ENCODE measurements at regions not wholly inside any gene's neighbourhood (a gene's known extent, or its start where the extent isn't known, plus 50 kb on each side); places are given as distances from the start of the nearest gene placed in this dataset.

GRCh38 chr5:97874491-97874890 is 691.4 kb upstream of the RIOK2 start:
- Histone ChIP-seq H3K27ac (ENCODE audit: low read depth in 1 of 2, low read length in 2 of 2) (no peak overlapping the region), H3K36me3 (ENCODE audit: insufficient read depth, low read length) (no peaks in the 10 kb centered on the region), H3K4me3 (ENCODE audit: low read length) (no peak overlapping the region), H3K4me1 (ENCODE audit: insufficient read depth, low read length) (no peaks in the 10 kb centered on the region), H3K9me3 (ENCODE audit: control insufficient read depth in 1 of 2, insufficient read depth in 1 of 2, low read length in 2 of 2) (no peaks in the 10 kb centered on the region), H3K27me3 (ENCODE audit: control insufficient read depth in 1 of 2, insufficient read depth in 2 of 2, low read length in 2 of 2) (no peaks in the 10 kb centered on the region)
- no peak for TF ChIP-seq CTCF (IDR thresholded peaks at IDR 0.05)
- Mint-ChIP-seq H3K27ac (no peak overlapping the region), H3K4me3 (no peak overlapping the region), H3K4me1 (ENCODE audit: low read depth) (no peaks in the 10 kb centered on the region), H3K36me3 (ENCODE audit: low read depth) (no peaks in the 10 kb centered on the region), H3K9me3 (no peaks in the 10 kb centered on the region), H3K27me3 (no peaks in the 10 kb centered on the region)
- DNase-seq (no peak), ATAC-seq (ENCODE audit: poor library complexity) (no peak)
- intact Hi-C loops (cut with DNase I, micrococcal nuclease), result no loop called here
- CTCF ChIA-PET, result no interaction called here
- POLR2A ChIA-PET, result no interaction called here

- Histone ChIP-seq H3K36me3 (ENCODE audit: insufficient read depth, low read length) (no peaks in the 10 kb centered on the region), H3K27me3 (ENCODE audit: control insufficient read depth in 1 of 2, insufficient read depth in 2 of 2, low read length in 2 of 2) (no peaks in the 10 kb centered on the region), H3K9me3 (ENCODE audit: control insufficient read depth in 1 of 2, insufficient read depth in 1 of 2, low read length in 2 of 2) (no peaks in the 10 kb centered on the region), H3K27ac (ENCODE audit: low read depth in 1 of 2, low read length in 2 of 2) (no peak overlapping the region), H3K4me1 (ENCODE audit: insufficient read depth, low read length) (no peaks in the 10 kb centered on the region), H3K4me3 (ENCODE audit: low read length) (no peak overlapping the region)
- TF ChIP-seq CTCF (IDR thresholded peaks at IDR 0.05), result no peak
- Mint-ChIP-seq H3K27ac (no peak overlapping the region), H3K36me3 (ENCODE audit: low read depth) (no peaks in the 10 kb centered on the region), H3K4me1 (ENCODE audit: low read depth) (no peaks in the 10 kb centered on the region), H3K4me3 (no peak overlapping the region), H3K9me3 (no peaks in the 10 kb centered on the region), H3K27me3 (no peaks in the 10 kb centered on the region)
- ChIA-PET CTCF (no interaction called here), POLR2A (no interaction called here)
- intact Hi-C loops (cut with DNase I, micrococcal nuclease), result no loop called here
- no peak for DNase-seq
- ATAC-seq (ENCODE audit: poor library complexity), result no peak
These were observed 693.2 kb upstream of the RIOK2 start for GRCh38 chr5:97876272-97876671.

GRCh38 chr5:97877588-97877987 is 694.5 kb upstream of the RIOK2 start:
- H3K9me3 ChIP-seq (ENCODE audit: control insufficient read depth in 1 of 2, insufficient read depth in 1 of 2, low read length in 2 of 2), result no peaks in the 10 kb centered on the region
- ChIA-PET POLR2A (no interaction called here), CTCF (no interaction called here)

More at GRCh38 chr5:97877588-97877987, 694.5 kb upstream of the RIOK2 start:
- ATAC-seq (ENCODE audit: poor library complexity) (no peak), DNase-seq (no peak)
- no peak overlapping the region for H3K27ac Mint-ChIP-seq
- Histone ChIP-seq H3K27me3 (ENCODE audit: control insufficient read depth in 1 of 2, insufficient read depth in 2 of 2, low read length in 2 of 2) (no peaks in the 10 kb centered on the region), H3K27ac (ENCODE audit: low read depth in 1 of 2, low read length in 2 of 2) (no peak overlapping the region), H3K4me1 (ENCODE audit: insufficient read depth, low read length) (no peaks in the 10 kb centered on the region), H3K36me3 (ENCODE audit: insufficient read depth, low read length) (no peaks in the 10 kb centered on the region), H3K4me3 (ENCODE audit: low read length) (no peak overlapping the region)
- H3K36me3 Mint-ChIP-seq (ENCODE audit: low read depth), result no peaks in the 10 kb centered on the region
- no peaks in the 10 kb centered on the region for H3K9me3 Mint-ChIP-seq
- H3K27me3 Mint-ChIP-seq, result no peaks in the 10 kb centered on the region
- no peak for TF ChIP-seq CTCF (IDR thresholded peaks at IDR 0.05)
- intact Hi-C loops (cut with DNase I, micrococcal nuclease), result no loop called here
- H3K4me3 Mint-ChIP-seq, result no peak overlapping the region
- no peaks in the 10 kb centered on the region for H3K4me1 Mint-ChIP-seq (ENCODE audit: low read depth)
